ENCODE measurements at regions not wholly inside any gene's neighbourhood (a gene's known extent, or its start where the extent isn't known, plus 50 kb on each side); places are given as distances from the start of the nearest gene placed in this dataset.

GRCh38 chr7:52249741-52250140, 785.7 kb upstream of the POM121L12 start:
- intact Hi-C loops (cut with DNase I), result no loop called here
- no peaks in the 10 kb centered on the region for H3K4me1 ChIP-seq

GRCh38 chr7:52247518-52247917, 787.9 kb upstream of the POM121L12 start:
- Histone ChIP-seq H3K9me3 (peaks cover 0 to 3% (median 0%) of the 10 kb centered on the region in 4 donors), H3K27ac (replicated peaks in 1 of 4) (no peak overlapping the region), H3K4me1 (no peaks in the 10 kb centered on the region), H3K4me3 (no peak overlapping the region), H3K27me3 (no peaks in the 10 kb centered on the region), H3K36me3 (no peaks in the 10 kb centered on the region)
- intact Hi-C loops (cut with DNase I), result no loop called here
- TF ChIP-seq CTCF (IDR thresholded peaks at IDR 0.05) (no peak), POLR2AphosphoS5 (IDR thresholded peaks at IDR 0.05) (no peak), EP300 (IDR thresholded peaks at IDR 0.05) (no peak), POLR2A (IDR thresholded peaks at IDR 0.05; ENCODE audit: low read depth) (no peak)
- peak; percentile 68 for DNase-seq (ENCODE audit: extremely low spot score)
- 81% methylated on average over 4 of the region's 4 CpGs for WGBS

More at GRCh38 chr7:52249741-52250140, 785.7 kb upstream of the POM121L12 start:
- Histone ChIP-seq H3K9me3 (peaks cover 0 to 3% (median 0%) of the 10 kb centered on the region in 4 donors), H3K36me3 (no peaks in the 10 kb centered on the region), H3K4me3 (no peak overlapping the region), H3K27ac (replicated peaks in 1 of 4) (no peak overlapping the region), H3K27me3 (no peaks in the 10 kb centered on the region)
- DNase-seq (ENCODE audit: extremely low spot score), result peak; percentile 45
- TF ChIP-seq CTCF (IDR thresholded peaks at IDR 0.05) (no peak), POLR2A (IDR thresholded peaks at IDR 0.05; ENCODE audit: low read depth) (no peak), POLR2AphosphoS5 (IDR thresholded peaks at IDR 0.05) (no peak), EP300 (IDR thresholded peaks at IDR 0.05) (no peak)
- 55% methylated on average over 6 of the region's 6 CpGs for WGBS

- TF ChIP-seq CTCF (IDR thresholded peaks at IDR 0.05), result no peak
- no peak for TF ChIP-seq POLR2AphosphoS5 (IDR thresholded peaks at IDR 0.05)
- no peaks in the 10 kb centered on the region for H3K27me3 ChIP-seq
- peak; percentile 53 for DNase-seq (ENCODE audit: extremely low spot score)
- no peak overlapping the region for H3K4me3 ChIP-seq
- no peaks in the 10 kb centered on the region for H3K9me3 ChIP-seq
- H3K4me1 ChIP-seq, result no peaks in the 10 kb centered on the region
- no peak overlapping the region for H3K27ac ChIP-seq (replicated peaks in 1 of 4)
- intact Hi-C loops (cut with DNase I), result no loop called here
- H3K36me3 ChIP-seq, result no peaks in the 10 kb centered on the region
- WGBS, result 93% methylated on average over 3 of the region's 3 CpGs
Observed at GRCh38 chr7:52243685-52244084, 791.7 kb upstream of the POM121L12 start.

- H3K27ac ChIP-seq (replicated peaks in 1 of 4), result no peak overlapping the region
- H3K27me3 ChIP-seq, result no peaks in the 10 kb centered on the region
- WGBS, result 90% methylated on average over 2 of the region's 2 CpGs
- H3K4me1 ChIP-seq, result no peaks in the 10 kb centered on the region
- peaks cover 0 to 17% (median 7%) of the 10 kb centered on the region in 4 donors for H3K9me3 ChIP-seq
- H3K36me3 ChIP-seq, result no peaks in the 10 kb centered on the region
- TF ChIP-seq EP300 (IDR thresholded peaks at IDR 0.05) (no peak), CTCF (IDR thresholded peaks at IDR 0.05) (no peak), POLR2A (IDR thresholded peaks at IDR 0.05; ENCODE audit: low read depth) (no peak), POLR2AphosphoS5 (IDR thresholded peaks at IDR 0.05) (no peak)
- H3K4me3 ChIP-seq, result no peak overlapping the region
- peak; percentile 66 for DNase-seq (ENCODE audit: extremely low spot score)
- intact Hi-C loops (cut with DNase I), result no loop called here
Observed at GRCh38 chr7:52233248-52233647, 802.2 kb upstream of the POM121L12 start.

GRCh38 chr7:52211930-52212329, 823.5 kb upstream of the POM121L12 start:
- no peaks in the 10 kb centered on the region for H3K9me3 ChIP-seq
- H3K4me3 ChIP-seq, result no peak overlapping the region
- 87% methylated on average over 3 of the region's 3 CpGs for WGBS
- H3K27ac ChIP-seq (replicated peaks in 1 of 4), result no peak overlapping the region
- no peak for DNase-seq (ENCODE audit: extremely low spot score)
- no peak for TF ChIP-seq POLR2AphosphoS5 (IDR thresholded peaks at IDR 0.05)
- no peak for TF ChIP-seq CTCF (IDR thresholded peaks at IDR 0.05)
- no peak for TF ChIP-seq EP300 (IDR thresholded peaks at IDR 0.05)
- TF ChIP-seq POLR2A (IDR thresholded peaks at IDR 0.05; ENCODE audit: low read depth), result no peak
- H3K4me1 ChIP-seq, result no peaks in the 10 kb centered on the region
- H3K36me3 ChIP-seq, result no peaks in the 10 kb centered on the region
- intact Hi-C loops (cut with DNase I), result no loop called here
- H3K27me3 ChIP-seq, result no peaks in the 10 kb centered on the region
